ENCODE measurements at regions not wholly inside any gene's neighbourhood (a gene's known extent, or its start where the extent isn't known, plus 50 kb on each side); places are given as distances from the start of the nearest gene placed in this dataset.

- Histone ChIP-seq H3K4me1 (ENCODE audit: low read length) (no peaks in the 10 kb centered on the region), H3K4me3 (ENCODE audit: low read length) (no peak overlapping the region), H3K79me2 (ENCODE audit: low read length) (no peaks in the 10 kb centered on the region), H3K36me3 (replicated peaks; ENCODE audit: low read depth, low read length) (no peaks in the 10 kb centered on the region), H3K9ac (ENCODE audit: low read length) (no peak overlapping the region), H4K20me1 (ENCODE audit: insufficient read depth, low read length) (no peaks in the 10 kb centered on the region), H2AFZ (ENCODE audit: low read depth, low read length) (no peak overlapping the region), H3K27me3 (ENCODE audit: low read depth, low read length) (no peaks in the 10 kb centered on the region), H3K9me3 (ENCODE audit: insufficient read depth, low read length) (no peaks in the 10 kb centered on the region), H3K27ac (ENCODE audit: low read length) (no peak overlapping the region), H3K4me2 (ENCODE audit: low read length) (no peak overlapping the region)
- TF ChIP-seq CTCF (IDR thresholded peaks at IDR 0.05; ENCODE audit: low read depth, low read length), result no peak
- no peak for TF ChIP-seq EZH2phosphoT487 (IDR thresholded peaks at IDR 0.05; ENCODE audit: low read depth)
These were observed 432.6 kb downstream of the LRIG3 start for GRCh38 chr12:58487678-58488161.

DNA sequence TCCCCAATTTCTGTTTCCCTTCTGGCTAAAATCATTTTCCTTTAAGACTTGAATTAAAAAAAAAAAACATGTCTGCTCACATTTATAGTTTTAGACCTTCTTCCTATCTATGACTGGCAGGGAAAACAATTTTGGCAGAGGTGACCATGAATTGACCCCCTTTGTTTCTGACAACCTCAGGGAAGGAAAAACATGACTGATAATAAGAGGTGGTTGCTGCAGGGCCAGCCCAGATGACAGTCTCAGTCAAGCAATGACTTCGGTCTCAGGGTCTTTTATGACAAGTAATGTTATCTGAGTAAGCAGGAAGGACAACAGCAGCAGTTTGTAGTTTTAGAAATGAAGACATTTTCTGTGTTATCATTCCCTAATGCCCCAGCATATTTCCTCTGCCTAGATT lies 430.9 kb downstream of the LRIG3 start:
- H3K79me2 ChIP-seq (ENCODE audit: low read length), result no peaks in the 10 kb centered on the region
- no peaks in the 10 kb centered on the region for H3K4me1 ChIP-seq (ENCODE audit: low read length)
- no peak overlapping the region for H3K4me2 ChIP-seq (ENCODE audit: low read length)
- H3K9ac ChIP-seq (ENCODE audit: low read length), result no peak overlapping the region
- no peaks in the 10 kb centered on the region for H4K20me1 ChIP-seq (ENCODE audit: insufficient read depth, low read length)
- H3K27me3 ChIP-seq (ENCODE audit: low read depth, low read length), result no peaks in the 10 kb centered on the region
- no peaks in the 10 kb centered on the region for H3K36me3 ChIP-seq (replicated peaks; ENCODE audit: low read depth, low read length)
- no peak overlapping the region for H3K4me3 ChIP-seq (ENCODE audit: low read length)
- H3K27ac ChIP-seq (ENCODE audit: low read length), result no peak overlapping the region
- H3K9me3 ChIP-seq (ENCODE audit: insufficient read depth, low read length), result no peaks in the 10 kb centered on the region
- TF ChIP-seq EZH2phosphoT487 (IDR thresholded peaks at IDR 0.05; ENCODE audit: low read depth) (no peak), CTCF (IDR thresholded peaks at IDR 0.05; ENCODE audit: low read depth, low read length) (no peak)
- H2AFZ ChIP-seq (ENCODE audit: low read depth, low read length), result no peak overlapping the region

DNA sequence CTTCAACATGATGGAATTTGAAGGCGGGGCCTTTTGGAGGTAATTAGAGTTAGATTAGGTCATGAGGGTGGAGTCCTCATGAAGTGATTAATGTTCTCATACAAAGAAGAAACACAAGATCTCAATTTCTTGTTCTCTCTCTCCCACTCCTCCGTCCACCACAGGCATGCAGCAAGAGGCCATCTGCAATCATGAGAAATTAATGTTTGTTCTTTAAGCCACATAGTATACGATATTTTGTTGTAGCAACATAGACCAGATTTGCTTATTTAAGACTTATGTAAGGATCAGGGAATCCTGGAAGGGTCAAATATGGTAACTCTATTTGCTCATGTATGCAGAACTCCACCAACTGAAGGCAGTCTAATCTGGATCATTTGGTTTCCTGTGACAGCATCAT lies 429.0 kb downstream of the LRIG3 start:
- Histone ChIP-seq H3K36me3 (replicated peaks; ENCODE audit: low read depth, low read length) (no peaks in the 10 kb centered on the region), H2AFZ (ENCODE audit: low read depth, low read length) (no peak overlapping the region), H3K79me2 (ENCODE audit: low read length) (no peaks in the 10 kb centered on the region), H3K27ac (ENCODE audit: low read length) (no peak overlapping the region), H3K4me2 (ENCODE audit: low read length) (no peak overlapping the region), H4K20me1 (ENCODE audit: insufficient read depth, low read length) (no peaks in the 10 kb centered on the region), H3K9me3 (ENCODE audit: insufficient read depth, low read length) (no peaks in the 10 kb centered on the region), H3K4me3 (ENCODE audit: low read length) (no peak overlapping the region), H3K27me3 (ENCODE audit: low read depth, low read length) (no peaks in the 10 kb centered on the region), H3K4me1 (ENCODE audit: low read length) (no peaks in the 10 kb centered on the region), H3K9ac (ENCODE audit: low read length) (no peak overlapping the region)
- TF ChIP-seq EZH2phosphoT487 (IDR thresholded peaks at IDR 0.05; ENCODE audit: low read depth) (no peak), CTCF (IDR thresholded peaks at IDR 0.05; ENCODE audit: low read depth, low read length) (no peak)

DNA sequence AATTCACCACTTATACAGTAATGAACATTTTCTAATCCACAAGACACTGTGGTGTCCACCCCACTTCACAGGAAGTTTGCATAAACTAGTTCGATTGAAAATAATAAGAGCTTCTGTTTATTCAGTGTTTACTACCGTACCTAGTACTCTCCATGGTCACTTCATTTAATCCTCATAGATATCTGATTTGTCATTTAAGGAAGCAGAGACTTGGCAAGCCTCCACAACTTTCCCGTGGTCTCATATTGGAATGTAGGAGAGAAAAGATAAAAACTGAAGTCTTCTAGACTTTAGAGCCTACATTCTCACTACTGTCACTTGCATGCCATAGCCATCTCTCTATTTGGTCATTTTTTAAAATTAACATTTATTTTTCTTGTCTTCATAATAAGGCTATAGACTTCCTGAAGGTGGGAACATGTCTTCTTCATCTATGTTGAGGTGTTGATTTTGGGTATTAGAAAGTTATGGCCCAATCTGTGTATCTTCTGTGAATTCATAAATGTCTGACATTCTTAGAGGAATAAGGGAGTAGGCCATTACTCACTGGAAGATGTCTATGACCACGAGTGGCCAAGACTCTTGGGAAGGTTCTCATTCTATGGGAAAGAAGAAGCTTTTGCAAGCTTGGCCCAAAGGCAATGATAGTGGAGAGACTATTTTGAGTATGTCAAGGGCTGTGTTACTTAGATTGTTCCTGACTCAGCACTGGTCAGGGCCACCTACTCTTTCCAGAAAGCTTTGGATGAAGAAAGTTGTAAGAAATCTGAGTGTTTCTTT lies 423.7 kb downstream of the LRIG3 start:
- no peaks in the 10 kb centered on the region for H3K27me3 ChIP-seq (ENCODE audit: low read depth, low read length)

More for the DNA sequence above, 423.7 kb downstream of the LRIG3 start:
- TF ChIP-seq EZH2phosphoT487 (IDR thresholded peaks at IDR 0.05; ENCODE audit: low read depth) (no peak), CTCF (IDR thresholded peaks at IDR 0.05; ENCODE audit: low read depth, low read length) (no peak)
- Histone ChIP-seq H3K4me2 (ENCODE audit: low read length) (no peak overlapping the region), H2AFZ (ENCODE audit: low read depth, low read length) (no peak overlapping the region), H3K9me3 (ENCODE audit: insufficient read depth, low read length) (no peaks in the 10 kb centered on the region), H3K4me3 (ENCODE audit: low read length) (no peak overlapping the region), H3K79me2 (ENCODE audit: low read length) (no peaks in the 10 kb centered on the region), H4K20me1 (ENCODE audit: insufficient read depth, low read length) (no peaks in the 10 kb centered on the region), H3K9ac (ENCODE audit: low read length) (no peak overlapping the region), H3K27ac (ENCODE audit: low read length) (no peak overlapping the region), H3K4me1 (ENCODE audit: low read length) (no peaks in the 10 kb centered on the region), H3K36me3 (replicated peaks; ENCODE audit: low read depth, low read length) (no peaks in the 10 kb centered on the region)
